Cardiac fibroblast (primary cell): ENCODE measurements at regions not wholly inside any gene's neighbourhood (a gene's known extent, or its start where the extent isn't known, plus 50 kb on each side); places are given as distances from the start of the nearest gene placed in this dataset.

Experiments
- DNase-seq, 2 donors: peaks; one replicate each; pipeline versions ENCODE4 v3.0.0 to v3.0.0-alpha.2; 2010; ENCODE audit warnings: low read depth in 2 of 2
- H3K4me3 ChIP-seq, 2 donors: replicated peaks in 1 of 2; 1 replicate in 1 of 2; 2 replicates in 1 of 2; pipeline ENCODE4 v1.5.1; 2011; ENCODE audit warnings: low read depth in 2 of 2, low read length in 2 of 2, mild to moderate bottlenecking in 2 of 2, moderate library complexity in 1 of 2
- TF ChIP-seq, protein P1 (sequence below): IDR thresholded peaks from one replicate; pipeline ENCODE4 v1.5.1; 2011; ENCODE audit warnings: low read depth, mild to moderate bottlenecking, low read length, inconsistent platforms

DNA sequence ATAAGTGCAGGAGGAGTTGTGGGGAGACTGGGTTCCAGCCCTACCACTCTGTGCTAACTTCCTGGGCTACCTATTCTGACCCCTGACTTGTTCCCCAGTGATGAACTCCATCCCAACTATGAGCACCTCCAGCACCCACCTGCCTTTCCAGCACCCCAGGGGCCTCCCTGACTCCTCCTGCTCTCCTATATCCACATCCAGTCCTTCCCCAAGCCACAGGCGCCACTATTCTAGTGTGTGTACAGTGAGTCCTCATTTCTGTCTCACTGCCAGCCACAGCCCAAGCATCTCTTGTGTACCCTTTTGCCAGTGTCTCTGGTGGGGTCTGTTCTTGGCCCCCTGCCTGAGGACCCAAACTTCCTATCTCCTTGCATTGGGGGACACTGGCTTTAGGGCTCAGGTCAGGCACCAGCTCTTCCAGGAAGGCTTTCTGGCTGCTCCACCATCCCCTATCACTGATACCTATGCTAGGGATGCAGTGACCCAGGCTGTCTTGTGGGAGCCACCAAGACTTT is 145.2 kb downstream of the INHBB start:
- H3K4me3 ChIP-seq, result no peak overlapping the region

DNA sequence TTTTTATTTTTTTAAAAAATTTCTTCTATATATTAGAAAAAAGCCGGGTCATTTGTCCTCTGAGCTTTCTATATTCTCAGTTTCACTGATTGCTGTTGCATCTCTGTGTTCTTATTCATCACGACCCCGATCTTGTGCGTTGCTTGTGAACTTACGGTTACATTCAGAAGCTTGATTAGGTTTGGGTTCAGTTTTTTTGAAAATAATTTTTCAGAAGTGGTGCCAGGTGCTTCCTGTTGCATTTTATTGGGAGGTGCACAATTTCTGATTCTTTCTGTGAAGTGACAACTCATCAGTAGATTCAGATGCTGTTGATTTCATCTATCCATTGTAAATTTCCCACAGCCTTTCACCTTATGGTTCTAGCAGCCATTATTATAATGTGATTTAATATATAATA is 147.3 kb downstream of the INHBB start:
- no peak overlapping the region for H3K4me3 ChIP-seq
- no peak for DNase-seq
- TF ChIP-seq, protein P1, sequence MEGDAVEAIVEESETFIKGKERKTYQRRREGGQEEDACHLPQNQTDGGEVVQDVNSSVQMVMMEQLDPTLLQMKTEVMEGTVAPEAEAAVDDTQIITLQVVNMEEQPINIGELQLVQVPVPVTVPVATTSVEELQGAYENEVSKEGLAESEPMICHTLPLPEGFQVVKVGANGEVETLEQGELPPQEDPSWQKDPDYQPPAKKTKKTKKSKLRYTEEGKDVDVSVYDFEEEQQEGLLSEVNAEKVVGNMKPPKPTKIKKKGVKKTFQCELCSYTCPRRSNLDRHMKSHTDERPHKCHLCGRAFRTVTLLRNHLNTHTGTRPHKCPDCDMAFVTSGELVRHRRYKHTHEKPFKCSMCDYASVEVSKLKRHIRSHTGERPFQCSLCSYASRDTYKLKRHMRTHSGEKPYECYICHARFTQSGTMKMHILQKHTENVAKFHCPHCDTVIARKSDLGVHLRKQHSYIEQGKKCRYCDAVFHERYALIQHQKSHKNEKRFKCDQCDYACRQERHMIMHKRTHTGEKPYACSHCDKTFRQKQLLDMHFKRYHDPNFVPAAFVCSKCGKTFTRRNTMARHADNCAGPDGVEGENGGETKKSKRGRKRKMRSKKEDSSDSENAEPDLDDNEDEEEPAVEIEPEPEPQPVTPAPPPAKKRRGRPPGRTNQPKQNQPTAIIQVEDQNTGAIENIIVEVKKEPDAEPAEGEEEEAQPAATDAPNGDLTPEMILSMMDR, result no peak

More for the DNA sequence above, 145.2 kb downstream of the INHBB start:
- TF ChIP-seq, protein P1, result no peak
- no peak for DNase-seq

- TF ChIP-seq, protein P1, result no peak
- H3K4me3 ChIP-seq, result no peak overlapping the region
- no peak for DNase-seq
Measured at GRCh38 chr2:120494446-120494845, 148.5 kb downstream of the INHBB start.

DNA sequence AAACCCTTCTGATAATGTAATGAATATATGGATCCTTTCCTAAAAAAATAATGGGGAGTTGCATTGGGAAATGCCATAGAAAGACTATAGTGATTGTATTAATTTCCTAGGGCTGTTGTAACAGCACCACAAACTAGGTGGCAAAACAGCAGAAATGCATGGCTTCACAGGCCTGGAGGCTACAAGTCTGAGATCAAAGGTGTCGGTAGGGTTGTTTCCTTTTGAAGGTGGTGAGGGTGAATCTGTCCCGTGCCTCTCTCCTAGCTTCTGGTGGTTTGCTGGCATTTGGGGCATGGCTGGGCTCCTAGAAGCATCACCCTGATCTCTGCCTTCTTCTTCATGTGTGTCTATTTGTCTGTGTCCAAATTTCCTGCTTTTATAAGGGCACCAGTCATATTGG is 149.7 kb downstream of the INHBB start:
- no peak overlapping the region for H3K4me3 ChIP-seq
- TF ChIP-seq, protein P1, result no peak
- DNase-seq, result no peak

DNA sequence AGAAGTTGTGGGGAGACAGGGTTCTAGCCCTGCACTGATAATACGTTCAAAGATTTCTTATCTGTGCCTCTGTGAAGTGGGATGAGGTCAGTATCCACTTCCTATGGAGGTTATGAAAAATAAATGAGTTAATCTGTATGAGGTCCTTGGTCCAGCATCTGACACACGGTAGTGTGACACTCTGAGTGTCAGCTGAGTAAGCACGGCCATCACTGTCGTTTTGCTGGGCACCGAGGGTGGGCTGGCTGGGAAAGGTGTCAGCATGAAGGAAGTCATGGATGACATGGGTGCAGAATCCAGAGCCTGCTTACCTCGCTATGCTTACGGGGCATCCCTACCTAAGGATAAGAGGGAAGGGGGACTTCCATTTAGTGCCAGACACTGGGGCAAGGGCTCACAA is 150.3 kb downstream of the INHBB start:
- no peak for DNase-seq
- TF ChIP-seq, protein P1, result no peak
- no peak overlapping the region for H3K4me3 ChIP-seq

GRCh38 chr2:120496759-120497158 is 150.8 kb downstream of the INHBB start:
- TF ChIP-seq, protein P1, result no peak
- no peak overlapping the region for H3K4me3 ChIP-seq
- DNase-seq, result no peak
